Tibial nerve (tissue), 3 donors: ENCODE measurements at regions not wholly inside any gene's neighbourhood (a gene's known extent, or its start where the extent isn't known, plus 50 kb on each side); places are given as distances from the start of the nearest gene placed in this dataset.

Source experiments
- POLR2A ChIP-seq, 2 donors: fragments of 450-650 bp; IDR thresholded peaks; one replicate each; pipeline ENCODE4 v1.6.1; 2017; ENCODE audit warnings: antibody characterized with exemption in 2 of 2, mild to moderate bottlenecking in 2 of 2, moderate library complexity in 2 of 2
- TF ChIP-seq, protein P1 (sequence below), 5 experiments: fragments of 200-600 bp in 3 of 5; fragments of 450-650 bp in 2 of 5; sonication (generic) in 3 of 5; IDR thresholded peaks; one replicate each; pipeline ENCODE4 v1.5.1; 2016 to 2019; ENCODE audit warnings: antibody characterized with exemption in 5 of 5, mild to moderate bottlenecking in 3 of 5, moderate library complexity in 2 of 5

DNA sequence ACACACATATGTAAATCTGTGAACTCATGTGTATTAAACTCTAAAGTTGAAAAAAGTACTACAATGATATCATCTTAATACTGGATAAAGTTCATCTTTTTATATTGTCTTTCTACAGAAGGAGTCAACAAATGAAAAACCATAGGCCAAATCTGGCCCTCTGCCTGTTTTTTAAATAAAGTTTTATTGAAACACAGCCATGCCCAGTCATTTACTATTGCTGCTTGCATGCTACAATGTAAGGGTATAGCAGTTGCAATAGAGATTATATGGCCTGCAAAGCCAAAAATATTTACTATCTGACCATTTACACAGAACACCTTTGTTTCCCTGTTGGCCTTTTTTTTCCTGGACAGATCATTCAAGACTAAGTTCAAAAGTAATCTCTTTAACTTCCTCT, 374.6 kb upstream of the ARID1B start:
- TF ChIP-seq, protein P1, sequence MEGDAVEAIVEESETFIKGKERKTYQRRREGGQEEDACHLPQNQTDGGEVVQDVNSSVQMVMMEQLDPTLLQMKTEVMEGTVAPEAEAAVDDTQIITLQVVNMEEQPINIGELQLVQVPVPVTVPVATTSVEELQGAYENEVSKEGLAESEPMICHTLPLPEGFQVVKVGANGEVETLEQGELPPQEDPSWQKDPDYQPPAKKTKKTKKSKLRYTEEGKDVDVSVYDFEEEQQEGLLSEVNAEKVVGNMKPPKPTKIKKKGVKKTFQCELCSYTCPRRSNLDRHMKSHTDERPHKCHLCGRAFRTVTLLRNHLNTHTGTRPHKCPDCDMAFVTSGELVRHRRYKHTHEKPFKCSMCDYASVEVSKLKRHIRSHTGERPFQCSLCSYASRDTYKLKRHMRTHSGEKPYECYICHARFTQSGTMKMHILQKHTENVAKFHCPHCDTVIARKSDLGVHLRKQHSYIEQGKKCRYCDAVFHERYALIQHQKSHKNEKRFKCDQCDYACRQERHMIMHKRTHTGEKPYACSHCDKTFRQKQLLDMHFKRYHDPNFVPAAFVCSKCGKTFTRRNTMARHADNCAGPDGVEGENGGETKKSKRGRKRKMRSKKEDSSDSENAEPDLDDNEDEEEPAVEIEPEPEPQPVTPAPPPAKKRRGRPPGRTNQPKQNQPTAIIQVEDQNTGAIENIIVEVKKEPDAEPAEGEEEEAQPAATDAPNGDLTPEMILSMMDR (IDR thresholded peaks at IDR 0.05) = no peak
- TF ChIP-seq POLR2A (IDR thresholded peaks at IDR 0.05) = no peak
